Hippocampal formation (tissue), 2 donors: ENCODE measurements at regions not wholly inside any gene's neighbourhood (a gene's known extent, or its start where the extent isn't known, plus 50 kb on each side); places are given as distances from the start of the nearest gene placed in this dataset.

ENCODE experiments used
- DNase-seq, 2 donors: peaks; one replicate each; lab custom pipeline; 2025; lab: John Stamatoyannopoulos, UW

- no peak for DNase-seq
Measured at GRCh38 chr16:7014756-7015155, 317.9 kb upstream of the RBFOX1 start.

- DNase-seq: no peak
Measured at GRCh38 chr16:7013990-7014389, 318.7 kb upstream of the RBFOX1 start.

GRCh38 chr16:7004266-7004665, 328.4 kb upstream of the RBFOX1 start:
- no peak for DNase-seq

DNA sequence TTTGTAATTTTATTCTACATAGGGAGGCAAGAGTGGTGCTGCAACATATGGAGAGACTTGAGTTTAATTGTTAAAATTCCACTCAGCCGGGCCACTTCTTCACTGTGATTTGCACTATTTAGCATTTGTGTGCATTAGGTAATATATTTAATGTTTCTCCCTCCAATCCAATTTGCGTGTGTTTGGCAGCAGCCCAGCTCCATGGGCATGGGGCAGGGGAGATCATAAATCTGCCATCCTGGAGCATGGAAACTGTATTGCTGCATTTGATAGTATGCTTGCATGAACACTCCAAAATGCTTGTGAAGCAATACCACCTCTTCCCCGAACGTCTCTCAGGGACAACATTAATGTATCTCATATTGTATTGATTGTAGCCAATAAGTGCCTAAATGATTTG, 339.1 kb upstream of the RBFOX1 start:
- no peak for DNase-seq

- no peak for DNase-seq
Measured at GRCh38 chr16:6988846-6989245, 343.8 kb upstream of the RBFOX1 start.

GRCh38 chr16:6977916-6978315, 354.7 kb upstream of the RBFOX1 start:
- no peak for DNase-seq

DNA sequence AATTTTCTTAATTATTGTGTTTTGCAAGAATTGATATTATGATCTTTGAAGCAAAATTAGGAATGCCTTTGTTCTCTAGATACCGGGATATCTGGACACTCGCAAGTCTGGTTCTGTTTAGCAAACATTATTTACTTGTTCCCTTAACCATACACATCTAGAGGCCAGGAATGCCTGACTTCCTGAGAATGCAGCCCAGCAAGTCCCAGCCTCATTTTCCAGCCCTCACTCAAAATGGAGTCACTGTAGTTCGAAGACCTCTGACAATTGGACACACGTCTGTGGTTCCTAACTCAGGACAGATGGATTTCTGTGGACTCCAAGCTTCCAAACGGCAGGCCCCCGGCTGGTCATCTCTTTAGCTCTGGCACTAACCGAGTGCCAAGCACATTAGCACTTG, 355.4 kb upstream of the RBFOX1 start:
- no peak for DNase-seq

DNA sequence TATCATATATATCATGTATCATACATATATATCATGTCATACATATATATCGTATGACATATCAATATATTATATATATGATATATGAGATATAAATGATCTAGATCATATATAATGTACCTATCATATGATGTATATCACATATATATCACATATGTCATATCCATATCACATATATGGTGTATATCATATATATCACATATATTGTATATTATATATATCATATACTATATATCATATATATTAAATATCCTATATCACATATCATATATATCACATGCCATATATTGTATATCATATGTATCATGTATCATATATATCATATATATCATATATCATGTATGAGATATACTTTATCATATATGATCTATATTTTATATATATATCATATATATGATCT, 355.9 kb upstream of the RBFOX1 start:
- DNase-seq: no peak

DNA sequence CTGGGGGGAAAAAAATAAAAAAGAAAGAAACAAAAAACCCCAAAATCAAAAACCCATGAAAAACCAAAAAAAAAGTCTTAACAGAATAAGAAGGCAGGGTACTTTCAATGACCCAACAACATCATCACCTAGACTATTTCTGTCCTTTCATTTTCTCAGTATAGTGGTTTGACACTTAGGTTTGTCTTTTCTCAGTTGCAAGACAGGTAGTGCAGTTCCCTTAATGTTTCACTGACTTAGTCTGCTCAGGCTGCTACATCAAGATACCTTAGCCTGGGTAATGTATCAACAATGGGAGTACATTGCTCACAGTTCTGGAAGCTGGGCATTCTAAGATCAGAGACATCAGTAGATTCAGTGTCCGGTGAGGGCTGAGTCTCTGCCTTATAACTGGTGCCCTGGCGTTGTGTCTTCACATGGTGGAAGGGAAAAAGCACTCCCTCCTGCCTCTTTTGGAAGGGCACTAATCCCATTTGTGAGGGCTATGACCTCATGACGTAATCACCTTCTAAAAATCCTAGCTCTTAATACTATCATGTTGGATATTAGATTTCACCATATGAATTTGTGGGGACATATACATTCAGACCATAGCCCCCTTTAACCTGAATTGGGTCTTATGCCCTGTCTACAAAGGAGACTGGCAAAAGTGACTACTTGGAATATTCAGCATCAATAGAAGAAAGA, 362.3 kb upstream of the RBFOX1 start:
- no peak for DNase-seq

DNA sequence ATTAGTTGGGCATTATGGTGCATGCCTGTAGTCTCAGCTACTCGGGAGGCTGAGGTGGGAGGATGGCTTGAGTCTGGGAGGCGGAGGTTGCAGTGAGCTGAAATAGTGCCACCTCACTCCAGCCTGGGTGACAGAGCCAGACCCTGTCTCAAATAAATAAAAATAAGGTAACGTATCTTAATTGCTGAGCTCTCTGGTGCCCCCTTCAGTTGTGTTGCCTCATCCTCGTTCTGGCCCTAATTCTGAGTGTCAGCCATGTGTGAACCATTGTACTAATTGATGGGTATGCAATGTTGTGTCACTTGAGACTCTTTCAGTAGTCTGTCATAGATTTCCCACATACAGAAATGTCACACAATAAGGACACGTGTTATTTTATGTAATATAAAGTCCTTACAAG, 363.1 kb upstream of the RBFOX1 start:
- DNase-seq: no peak

- no peak for DNase-seq
Measured at GRCh38 chr16:6967796-6968320, 364.8 kb upstream of the RBFOX1 start.

GRCh38 chr16:6966925-6967324, 365.7 kb upstream of the RBFOX1 start:
- DNase-seq: no peak

GRCh38 chr16:6964679-6965078, 368.0 kb upstream of the RBFOX1 start:
- DNase-seq: no peak

GRCh38 chr16:6961704-6962103, 370.9 kb upstream of the RBFOX1 start:
- DNase-seq: no peak

GRCh38 chr16:6958184-6958583, 374.5 kb upstream of the RBFOX1 start:
- no peak for DNase-seq

DNA sequence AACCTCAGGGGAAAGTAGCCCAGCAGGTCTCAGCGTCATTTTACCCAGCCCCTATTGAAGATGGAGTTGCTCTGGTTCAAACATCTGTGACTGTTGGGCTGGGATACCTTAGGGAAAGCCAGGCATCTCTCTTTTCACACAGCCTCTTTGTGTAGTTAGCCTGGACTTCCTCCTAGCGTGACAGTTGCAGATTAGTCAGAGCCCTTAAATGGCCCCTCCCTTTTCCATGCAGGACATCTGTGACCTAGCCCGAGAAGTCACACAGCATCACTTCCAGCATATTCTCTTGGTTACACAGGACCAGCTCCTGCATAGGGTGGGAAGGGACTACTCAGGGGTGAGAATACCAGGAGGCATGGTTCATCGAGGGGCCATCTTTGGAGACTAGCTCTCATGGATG, 375.0 kb upstream of the RBFOX1 start:
- DNase-seq: no peak

DNA sequence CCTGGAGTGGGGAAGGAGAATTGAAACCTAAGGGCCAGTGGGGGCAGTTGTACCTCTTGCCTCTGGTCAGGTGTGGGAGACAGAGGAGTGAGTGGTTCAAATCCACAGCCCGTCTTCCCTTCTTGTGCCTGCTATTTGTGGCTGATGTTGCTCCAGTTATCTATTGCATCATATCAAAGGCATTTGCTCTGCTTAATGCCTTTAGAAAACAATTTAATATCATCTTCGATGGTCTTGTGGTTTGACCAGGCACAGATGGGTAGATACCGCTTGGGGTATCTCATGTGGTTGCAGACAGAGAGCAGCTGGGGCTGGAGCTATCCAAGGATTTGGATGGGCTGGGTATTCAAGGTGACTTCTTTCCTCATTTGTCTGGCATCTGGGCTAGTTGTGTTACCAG, 376.1 kb upstream of the RBFOX1 start:
- DNase-seq: no peak

GRCh38 chr16:6955303-6955702, 377.3 kb upstream of the RBFOX1 start:
- no peak for DNase-seq

GRCh38 chr16:6949240-6949639, 383.4 kb upstream of the RBFOX1 start:
- DNase-seq: no peak

GRCh38 chr16:6947291-6947690, 385.4 kb upstream of the RBFOX1 start:
- DNase-seq: peak in 1 of 2 donors; percentile 31

GRCh38 chr16:6946802-6947201, 385.8 kb upstream of the RBFOX1 start:
- no peak for DNase-seq

DNA sequence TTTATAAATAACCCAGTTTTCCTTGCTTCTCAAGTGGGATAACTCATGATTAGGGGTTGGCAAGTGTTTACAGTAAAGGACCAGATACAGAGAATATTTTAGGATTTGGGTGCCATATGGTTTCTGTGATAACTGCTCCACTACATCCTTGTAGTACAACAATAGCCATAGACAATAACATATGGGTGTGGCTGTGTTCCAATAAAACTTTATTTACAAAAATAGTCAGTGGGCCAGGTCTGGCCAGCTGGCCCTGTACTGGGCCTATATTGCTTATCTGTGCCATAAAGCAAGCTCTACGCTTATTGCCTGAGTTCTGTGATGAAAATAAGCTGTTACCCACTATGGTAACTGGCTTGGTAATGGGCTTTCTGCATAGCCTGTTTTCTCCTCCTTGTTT, 386.5 kb upstream of the RBFOX1 start:
- no peak for DNase-seq

GRCh38 chr16:6940968-6941367, 391.7 kb upstream of the RBFOX1 start:
- no peak for DNase-seq

DNA sequence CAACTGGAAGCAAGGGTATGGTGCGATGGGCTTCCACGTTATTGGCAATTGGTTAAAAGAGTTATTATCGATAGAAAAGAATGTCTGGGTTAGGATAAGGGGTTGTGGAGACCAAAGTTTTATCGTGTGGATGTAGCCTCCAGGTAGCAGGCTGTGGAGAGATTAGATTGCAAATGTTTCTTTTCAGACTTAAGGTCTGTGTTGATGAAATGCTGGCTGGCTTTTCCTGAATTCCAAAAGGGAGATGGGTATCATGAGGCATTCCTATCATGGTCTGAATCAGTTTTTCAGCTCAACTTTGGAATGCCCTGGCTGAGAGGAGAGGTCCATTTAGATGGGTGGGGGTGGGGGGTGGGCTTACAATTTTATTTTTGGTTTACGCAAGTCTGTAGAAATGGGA, 395.0 kb upstream of the RBFOX1 start:
- no peak for DNase-seq
